CD14-positive monocyte (primary cell): ENCODE measurements at regions not wholly inside any gene's neighbourhood (a gene's known extent, or its start where the extent isn't known, plus 50 kb on each side); places are given as distances from the start of the nearest gene placed in this dataset.

Experiments used
- DNase-seq, 3 donors: peaks; one replicate each; pipeline ENCODE4 v3.0.0-alpha.2; 2011 to 2022
- H2AFZ ChIP-seq: 2 replicates; pipeline ENCODE4 v1.6.0; 2012; ENCODE audit warnings: mild to moderate bottlenecking, low read depth, low read length, inconsistent platforms; ENCODE audit not compliant: insufficient read depth, poor library complexity, severe bottlenecking
- H3K27ac ChIP-seq, 2 donors: 1 replicate in 1 of 2; 2 replicates in 1 of 2; pipeline ENCODE4 v1.5.1; 2012 to 2013; ENCODE audit warnings: low read length in 2 of 2, control low read depth in 1 of 2, inconsistent platforms in 1 of 2, low read depth in 1 of 2, mild to moderate bottlenecking in 1 of 2
- H3K27me3 ChIP-seq, 2 donors: one replicate each; pipeline versions ENCODE4 v1.6.0 to v1.6.1; 2011 to 2013; ENCODE audit warnings: low read length in 2 of 2; ENCODE audit not compliant: control insufficient read depth in 2 of 2, insufficient read depth in 2 of 2
- H3K36me3 ChIP-seq, 2 donors: replicated peaks in 1 of 2; 1 replicate in 1 of 2; 2 replicates in 1 of 2; pipeline versions ENCODE4 v1.5.1 to v1.6.1; 2012 to 2013; ENCODE audit warnings: low read length in 2 of 2, control low read depth in 1 of 2, inconsistent platforms in 1 of 2, mild to moderate bottlenecking in 1 of 2; ENCODE audit not compliant: insufficient read depth in 2 of 2, control insufficient read depth in 1 of 2
- H3K4me1 ChIP-seq, 2 donors: 1 replicate in 1 of 2; 2 replicates in 1 of 2; pipeline versions ENCODE4 v1.5.1 to v1.6.1; 2012 to 2013; ENCODE audit warnings: low read length in 2 of 2, control low read depth in 1 of 2, inconsistent platforms in 1 of 2, mild to moderate bottlenecking in 1 of 2, moderate library complexity in 1 of 2; ENCODE audit not compliant: insufficient read depth in 2 of 2, control insufficient read depth in 1 of 2
- H3K4me2 ChIP-seq: replicated peaks from 2 replicates; pipeline ENCODE3; 2012; ENCODE audit warnings: low read length, moderate library complexity, mild to moderate bottlenecking; ENCODE audit not compliant: poor library complexity, severe bottlenecking; ENCODE audit errors: extremely low read depth
- H3K4me3 ChIP-seq, 3 experiments: fragments of 200-600 bp in 1 of 3; sonication (generic) in 1 of 3; replicated peaks in 1 of 3; 1 replicate in 2 of 3; 2 replicates in 1 of 3; pipeline ENCODE4 v1.5.1; 2011 to 2013; ENCODE audit warnings: low read length in 3 of 3, mild to moderate bottlenecking in 3 of 3, control low read depth in 2 of 3, low read depth in 2 of 3, inconsistent platforms in 1 of 3, moderate library complexity in 1 of 3
- H3K79me2 ChIP-seq: 2 replicates; pipeline ENCODE4 v1.6.0; 2012; ENCODE audit warnings: mild to moderate bottlenecking, control low read depth, inconsistent platforms, low read length, moderate library complexity; ENCODE audit not compliant: insufficient read depth
- H3K9ac ChIP-seq: 2 replicates; pipeline ENCODE4 v1.6.0; 2017; ENCODE audit warnings: low read length, mild to moderate bottlenecking; ENCODE audit not compliant: insufficient read depth, poor library complexity, severe bottlenecking
- H3K9me3 ChIP-seq, 2 donors: replicated peaks in 1 of 2; 1 replicate in 1 of 2; 2 replicates in 1 of 2; pipeline versions ENCODE4 v1.5.1 to v1.6.1; 2012 to 2013; ENCODE audit warnings: low read length in 2 of 2, control low read depth in 1 of 2; ENCODE audit not compliant: control insufficient read depth in 1 of 2, insufficient read depth in 1 of 2
- H4K20me1 ChIP-seq: 2 replicates; pipeline ENCODE4 v1.6.0; 2012; ENCODE audit warnings: mild to moderate bottlenecking, low read length, control low read depth, moderate library complexity; ENCODE audit not compliant: insufficient read depth
- H3K27ac Mint-ChIP-seq, 7 donors: one replicate each; pipeline ENCODE4 v1.8.0; 2020; ENCODE audit warnings: mild to moderate bottlenecking in 7 of 7, mixed read lengths in 7 of 7, moderate library complexity in 6 of 7, inconsistent platforms in 2 of 7
- H3K27me3 Mint-ChIP-seq, 3 donors: one replicate each; pipeline ENCODE4 v1.8.0; 2021 to 2022; ENCODE audit warnings: low read depth in 3 of 3, mild to moderate bottlenecking in 3 of 3, mixed read lengths in 3 of 3, moderate library complexity in 3 of 3, inconsistent platforms in 1 of 3
- H3K36me3 Mint-ChIP-seq, 2 donors: one replicate each; pipeline ENCODE4 v1.8.0; 2020; ENCODE audit warnings: mixed read lengths in 2 of 2, inconsistent platforms in 1 of 2, mild to moderate bottlenecking in 1 of 2
- H3K4me1 Mint-ChIP-seq: one replicate; pipeline ENCODE4 v1.8.0; 2020; ENCODE audit warnings: mild to moderate bottlenecking, mixed read lengths
- H3K4me3 Mint-ChIP-seq, 2 donors: one replicate each; pipeline ENCODE4 v1.8.0; 2020; ENCODE audit warnings: mild to moderate bottlenecking in 2 of 2, mixed read lengths in 2 of 2, moderate library complexity in 1 of 2
- H3K9me3 Mint-ChIP-seq, 7 donors: one replicate each; pipeline ENCODE4 v1.8.0; 2020 to 2022; ENCODE audit warnings: mixed read lengths in 7 of 7, mild to moderate bottlenecking in 6 of 7, moderate library complexity in 6 of 7, inconsistent platforms in 2 of 7
- CTCF ChIP-seq: fragments of 200-600 bp; IDR thresholded peaks from one replicate; pipeline ENCODE4 v1.8.0; 2022; ENCODE audit warnings: antibody characterized with exemption, mild to moderate bottlenecking
- WGBS: methylation state at CpG from one replicate; pipeline ENCODE4 v1.1.5; 2013; ENCODE audit warnings: missing lambda C conversion rate; ENCODE audit not compliant: insufficient coverage; 5-methylcytosine and 5-hydroxymethylcytosine counted together
- intact Hi-C, 2 donors: fragments of 100-400 bp; cut with micrococcal nuclease; formaldehyde crosslinking; loops; one replicate each; pipeline versions ENCODE4 v1.15.0 to v1.15.1; 2023

- no peak for TF ChIP-seq CTCF
- WGBS: no CpG with 5 or more reads among the region's 1 CpG
- Histone ChIP-seq H3K9ac (no peak overlapping the region), H3K27me3 (no peaks in the 10 kb centered on the region), H2AFZ (no peak overlapping the region), H3K27ac (no peak overlapping the region), H3K9me3 (peaks cover 17 to 25% of the 10 kb centered on the region in 2 donors), H3K4me1 (no peaks in the 10 kb centered on the region), H3K4me2 (no peak overlapping the region), H3K36me3 (no peaks in the 10 kb centered on the region), H3K79me2 (no peaks in the 10 kb centered on the region), H3K4me3 (no peak overlapping the region), H4K20me1 (no peaks in the 10 kb centered on the region)
- intact Hi-C loops: no loop called here
- no peaks in the 10 kb centered on the region for H3K4me1 Mint-ChIP-seq
- no peaks in the 10 kb centered on the region for H3K36me3 Mint-ChIP-seq
- peaks cover 7 to 17% (median 13%) of the 10 kb centered on the region in 7 donors for H3K9me3 Mint-ChIP-seq
- no peak overlapping the region for H3K4me3 Mint-ChIP-seq
- no peak overlapping the region for H3K27ac Mint-ChIP-seq
- DNase-seq: no peak
- peaks cover 0 to 1% (median 0%) of the 10 kb centered on the region in 3 donors for H3K27me3 Mint-ChIP-seq
Observed at GRCh38 chr4:188867796-188868195, 728.6 kb downstream of the TRIML1 start.

DNA sequence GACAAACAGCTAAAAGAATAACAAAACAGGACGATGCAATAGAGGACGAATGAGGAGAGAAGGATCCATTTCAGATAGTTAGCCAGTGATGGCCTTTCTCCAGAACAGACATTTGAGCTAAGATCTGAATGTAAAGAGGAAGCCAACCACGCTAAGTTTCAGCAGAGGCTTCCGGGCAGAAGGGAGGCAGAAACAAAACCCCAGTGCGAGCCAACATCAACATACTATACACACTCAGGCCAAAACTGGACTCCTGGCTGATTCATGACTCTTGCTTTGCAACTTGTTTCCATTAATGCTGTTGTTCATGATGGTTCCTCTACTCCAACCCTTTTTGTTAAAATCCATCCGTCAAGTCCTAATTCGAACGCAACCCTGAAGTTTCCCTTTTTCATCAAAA, 730.3 kb downstream of the TRIML1 start:
- no peaks in the 10 kb centered on the region for H3K4me1 ChIP-seq
- TF ChIP-seq CTCF: no peak
- H3K4me2 ChIP-seq: no peak overlapping the region
- no peaks in the 10 kb centered on the region for H3K79me2 ChIP-seq
- WGBS: 89% methylated on average over 6 of the region's 8 CpGs
- no peaks in the 10 kb centered on the region for H3K36me3 Mint-ChIP-seq
- H3K27ac ChIP-seq: no peak overlapping the region
- no peak overlapping the region for H2AFZ ChIP-seq
- H3K9me3 ChIP-seq: peaks cover 22 to 30% of the 10 kb centered on the region in 2 donors
- no peaks in the 10 kb centered on the region for H3K27me3 ChIP-seq
- H3K27ac Mint-ChIP-seq: no peak overlapping the region
- H3K9me3 Mint-ChIP-seq: peaks cover 7 to 27% (median 14%) of the 10 kb centered on the region in 7 donors
- intact Hi-C loops: no loop called here
- H4K20me1 ChIP-seq: no peaks in the 10 kb centered on the region
- H3K27me3 Mint-ChIP-seq: peaks cover 0 to 1% (median 0%) of the 10 kb centered on the region in 3 donors
- H3K36me3 ChIP-seq: no peaks in the 10 kb centered on the region
- H3K4me3 Mint-ChIP-seq: no peak overlapping the region
- H3K4me3 ChIP-seq: no peak overlapping the region
- no peak overlapping the region for H3K9ac ChIP-seq
- H3K4me1 Mint-ChIP-seq: no peaks in the 10 kb centered on the region
- DNase-seq: no peak
